ENCODE measurements at regions not wholly inside any gene's neighbourhood (a gene's known extent, or its start where the extent isn't known, plus 50 kb on each side); places are given as distances from the start of the nearest gene placed in this dataset.

DNA sequence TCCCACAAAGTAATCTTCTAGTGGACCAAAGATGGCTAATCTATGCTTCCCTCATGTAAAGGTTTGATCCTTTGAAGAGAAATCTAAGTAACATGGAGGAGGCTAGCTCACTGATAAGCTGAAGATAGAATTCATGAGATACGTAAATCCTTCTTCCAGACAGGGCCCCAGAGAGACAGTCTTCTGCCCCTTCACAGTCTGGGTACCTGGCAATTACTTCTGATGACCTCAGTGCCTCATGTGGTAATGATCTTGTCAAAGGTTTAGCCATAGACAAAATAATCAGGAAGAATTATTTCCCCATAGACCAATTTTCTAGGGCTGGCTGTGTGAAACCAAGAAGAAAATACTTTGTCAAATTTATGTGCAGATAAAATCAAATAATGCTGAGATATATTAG, 495.8 kb downstream of the METTL4 start:
- ChIA-PET CTCF (interaction anchor here (0.5 kb wide), 1 partner anchor 600 kb away, joined by 3 read pairs; no protein-coding TSS in a partner anchor), POLR2A (ENCODE audit: low non-redundant PET) (no interaction called here)
- TF ChIP-seq, protein P1, sequence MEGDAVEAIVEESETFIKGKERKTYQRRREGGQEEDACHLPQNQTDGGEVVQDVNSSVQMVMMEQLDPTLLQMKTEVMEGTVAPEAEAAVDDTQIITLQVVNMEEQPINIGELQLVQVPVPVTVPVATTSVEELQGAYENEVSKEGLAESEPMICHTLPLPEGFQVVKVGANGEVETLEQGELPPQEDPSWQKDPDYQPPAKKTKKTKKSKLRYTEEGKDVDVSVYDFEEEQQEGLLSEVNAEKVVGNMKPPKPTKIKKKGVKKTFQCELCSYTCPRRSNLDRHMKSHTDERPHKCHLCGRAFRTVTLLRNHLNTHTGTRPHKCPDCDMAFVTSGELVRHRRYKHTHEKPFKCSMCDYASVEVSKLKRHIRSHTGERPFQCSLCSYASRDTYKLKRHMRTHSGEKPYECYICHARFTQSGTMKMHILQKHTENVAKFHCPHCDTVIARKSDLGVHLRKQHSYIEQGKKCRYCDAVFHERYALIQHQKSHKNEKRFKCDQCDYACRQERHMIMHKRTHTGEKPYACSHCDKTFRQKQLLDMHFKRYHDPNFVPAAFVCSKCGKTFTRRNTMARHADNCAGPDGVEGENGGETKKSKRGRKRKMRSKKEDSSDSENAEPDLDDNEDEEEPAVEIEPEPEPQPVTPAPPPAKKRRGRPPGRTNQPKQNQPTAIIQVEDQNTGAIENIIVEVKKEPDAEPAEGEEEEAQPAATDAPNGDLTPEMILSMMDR (conservative IDR thresholded peaks at IDR 0.05; ENCODE audit: low read depth): no peak
- DNase-seq (ENCODE audit: low spot score): no peak
- no peak overlapping the region for H3K27ac ChIP-seq

DNA sequence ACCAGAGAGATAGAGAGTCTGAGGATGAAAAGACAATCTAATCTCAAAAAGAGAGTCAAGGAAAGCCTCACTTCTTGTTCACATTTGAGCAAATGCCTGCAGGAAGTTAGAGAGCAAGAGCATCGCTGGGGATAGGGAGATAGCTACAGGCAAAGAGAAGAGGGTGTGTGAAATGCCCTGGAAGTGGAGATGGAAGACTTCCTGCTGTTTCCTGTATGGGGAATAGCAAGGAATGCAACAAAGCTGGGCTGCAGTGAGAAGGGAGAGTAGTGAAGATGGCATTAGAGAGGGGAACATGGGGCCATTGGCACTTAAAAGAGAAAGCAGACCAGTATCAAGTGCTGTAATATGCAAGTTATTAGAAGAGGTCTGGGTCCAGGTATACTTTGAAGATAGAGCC, 488.6 kb downstream of the METTL4 start:
- ChIA-PET POLR2A (ENCODE audit: low non-redundant PET) (no interaction called here), CTCF (interaction anchor here (0.6 to 0.7 kb wide), 2 partner anchors 82 to 479 kb away, joined by 3 to 6 read pairs; no protein-coding TSS in a partner anchor)
- TF ChIP-seq, protein P1 (conservative IDR thresholded peaks at IDR 0.05; ENCODE audit: low read depth): no peak
- H3K27ac ChIP-seq: no peak overlapping the region
- no peak for DNase-seq (ENCODE audit: low spot score)

DNA sequence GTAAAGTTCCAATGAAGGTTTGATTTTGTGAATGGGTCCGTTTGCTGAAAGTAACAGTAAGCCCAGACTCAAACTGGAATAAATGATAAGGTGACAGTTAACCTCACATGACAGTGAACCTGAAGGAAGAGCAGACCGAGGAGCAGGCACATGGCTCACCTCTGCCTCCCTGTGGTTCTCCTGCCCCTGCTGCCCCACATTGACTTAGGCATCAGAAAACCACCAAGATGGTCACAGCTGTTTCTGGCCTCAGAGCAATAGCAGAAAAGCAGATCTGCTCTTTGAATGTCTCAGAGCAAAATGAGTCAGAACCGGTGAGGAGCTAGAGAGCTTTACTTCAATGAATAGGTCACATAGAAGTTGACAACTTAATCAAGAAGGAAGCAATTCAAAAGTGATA, 487.6 kb downstream of the METTL4 start:
- no peak for DNase-seq (ENCODE audit: low spot score)
- ChIA-PET CTCF (no interaction called here), POLR2A (ENCODE audit: low non-redundant PET) (no interaction called here)
- H3K27ac ChIP-seq: no peak overlapping the region
- TF ChIP-seq, protein P1 (conservative IDR thresholded peaks at IDR 0.05; ENCODE audit: low read depth): no peak

DNA sequence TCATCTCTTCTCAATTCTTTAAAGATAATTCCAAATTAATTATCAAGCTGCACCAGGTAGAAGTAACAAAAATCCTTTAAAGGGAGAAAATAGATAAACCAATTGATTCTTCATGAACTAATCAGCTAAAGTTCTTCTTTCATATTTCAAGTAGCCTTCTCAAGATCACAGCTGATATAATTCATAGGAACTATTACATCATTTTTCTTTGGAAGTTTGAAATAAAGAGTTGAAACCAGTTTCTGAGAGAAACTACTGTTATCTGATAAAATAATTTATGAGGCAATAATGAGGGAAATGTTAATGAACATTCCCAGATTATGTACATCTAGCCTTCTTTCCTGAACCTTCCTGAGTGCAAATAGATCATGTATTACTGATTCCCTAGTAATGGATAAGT, 484.9 kb downstream of the METTL4 start:
- no peak overlapping the region for H3K27ac ChIP-seq
- POLR2A ChIA-PET (ENCODE audit: low non-redundant PET): no interaction called here

DNA sequence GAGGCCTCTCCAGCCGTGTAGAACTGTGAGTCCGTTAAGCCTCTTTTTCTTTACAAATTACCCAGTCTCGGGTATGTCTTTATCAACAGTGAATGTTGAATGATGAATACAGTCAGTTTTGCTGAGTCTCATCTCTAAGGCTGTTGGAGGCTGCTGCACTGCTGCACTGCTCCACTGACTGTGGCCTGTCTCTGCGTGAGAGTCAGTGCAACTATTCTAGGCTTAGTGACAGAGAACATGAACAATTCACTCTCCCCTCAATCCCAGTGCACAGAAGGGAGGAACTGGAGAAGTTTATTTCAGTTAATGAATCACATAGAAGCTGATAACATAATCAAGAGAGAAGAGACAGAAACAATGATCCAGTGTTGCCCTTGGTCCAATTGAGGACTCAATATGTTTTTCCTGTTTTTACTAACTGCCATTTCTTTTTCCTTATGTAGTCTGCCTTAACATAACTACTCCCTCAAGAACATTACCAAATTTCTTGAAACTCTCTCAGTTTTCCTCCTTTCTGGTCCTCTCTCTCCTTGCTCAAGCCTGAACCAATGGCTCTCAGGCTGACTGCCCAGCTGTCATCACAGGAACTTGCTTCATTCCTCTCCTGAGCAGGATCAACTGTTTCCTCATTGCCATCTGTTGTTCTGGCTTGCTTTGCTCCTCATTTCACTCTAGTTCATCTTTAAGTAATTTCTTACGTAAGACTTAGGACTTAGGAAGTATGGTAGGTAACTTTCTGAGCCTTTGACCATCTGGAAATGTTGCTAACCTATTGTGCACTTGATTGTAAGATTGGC, 483.2 kb downstream of the METTL4 start:
- POLR2A ChIA-PET (ENCODE audit: low non-redundant PET): no interaction called here
- no peak for DNase-seq (ENCODE audit: low spot score)
- H3K27ac ChIP-seq: no peak overlapping the region
- TF ChIP-seq, protein P1 (conservative IDR thresholded peaks at IDR 0.05; ENCODE audit: low read depth): no peak
- CTCF ChIA-PET: no interaction called here

More for the DNA sequence above, 484.9 kb downstream of the METTL4 start:
- CTCF ChIA-PET: interaction anchor here (0.9 kb wide), 1 partner anchor 18 kb away, joined by 3 read pairs; no protein-coding TSS in a partner anchor
- no peak for DNase-seq (ENCODE audit: low spot score)
- TF ChIP-seq, protein P1 (conservative IDR thresholded peaks at IDR 0.05; ENCODE audit: low read depth): no peak

DNA sequence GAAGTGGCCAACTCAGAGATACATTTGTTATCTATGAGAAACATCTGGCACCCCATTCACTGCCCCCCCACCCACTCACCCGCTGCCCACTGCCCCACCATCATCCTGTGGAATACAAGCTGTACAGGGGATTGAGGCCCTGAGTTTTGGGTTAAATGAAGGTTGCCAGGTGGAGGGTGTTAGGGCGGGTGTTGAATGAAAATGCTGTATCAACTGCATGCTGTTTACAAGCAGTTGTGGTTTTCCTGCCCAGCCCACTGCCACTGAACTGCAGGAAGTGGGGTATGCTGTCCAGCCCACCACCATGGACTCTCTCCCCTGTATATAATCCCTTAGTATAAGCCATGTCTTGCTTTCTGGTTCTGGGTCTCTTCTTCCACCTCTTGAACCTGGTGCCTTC, 481.9 kb downstream of the METTL4 start:
- ChIA-PET CTCF (no interaction called here), POLR2A (ENCODE audit: low non-redundant PET) (no interaction called here)
- H3K27ac ChIP-seq: no peak overlapping the region
- DNase-seq (ENCODE audit: low spot score): no peak
- TF ChIP-seq, protein P1 (conservative IDR thresholded peaks at IDR 0.05; ENCODE audit: low read depth): no peak
